ENCODE measurements at regions not wholly inside any gene's neighbourhood (a gene's known extent, or its start where the extent isn't known, plus 50 kb on each side); places are given as distances from the start of the nearest gene placed in this dataset.

- TF ChIP-seq, protein P1, sequence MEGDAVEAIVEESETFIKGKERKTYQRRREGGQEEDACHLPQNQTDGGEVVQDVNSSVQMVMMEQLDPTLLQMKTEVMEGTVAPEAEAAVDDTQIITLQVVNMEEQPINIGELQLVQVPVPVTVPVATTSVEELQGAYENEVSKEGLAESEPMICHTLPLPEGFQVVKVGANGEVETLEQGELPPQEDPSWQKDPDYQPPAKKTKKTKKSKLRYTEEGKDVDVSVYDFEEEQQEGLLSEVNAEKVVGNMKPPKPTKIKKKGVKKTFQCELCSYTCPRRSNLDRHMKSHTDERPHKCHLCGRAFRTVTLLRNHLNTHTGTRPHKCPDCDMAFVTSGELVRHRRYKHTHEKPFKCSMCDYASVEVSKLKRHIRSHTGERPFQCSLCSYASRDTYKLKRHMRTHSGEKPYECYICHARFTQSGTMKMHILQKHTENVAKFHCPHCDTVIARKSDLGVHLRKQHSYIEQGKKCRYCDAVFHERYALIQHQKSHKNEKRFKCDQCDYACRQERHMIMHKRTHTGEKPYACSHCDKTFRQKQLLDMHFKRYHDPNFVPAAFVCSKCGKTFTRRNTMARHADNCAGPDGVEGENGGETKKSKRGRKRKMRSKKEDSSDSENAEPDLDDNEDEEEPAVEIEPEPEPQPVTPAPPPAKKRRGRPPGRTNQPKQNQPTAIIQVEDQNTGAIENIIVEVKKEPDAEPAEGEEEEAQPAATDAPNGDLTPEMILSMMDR (IDR thresholded peaks at IDR 0.05): no peak
- TF ChIP-seq POLR2A (IDR thresholded peaks at IDR 0.05) (no peak), POLR2AphosphoS5 (IDR thresholded peaks at IDR 0.05) (no peak)
Observed at GRCh38 chr5:4198461-4198860, 602.8 kb downstream of the IRX1 start.
